ENCODE measurements at regions not wholly inside any gene's neighbourhood (a gene's known extent, or its start where the extent isn't known, plus 50 kb on each side); places are given as distances from the start of the nearest gene placed in this dataset.
"Not testable (repeated sequence)": the region's sequence is repeated elsewhere in the genome, so short reads cannot be mapped to it uniquely, and the experiment has no call there.

DNA sequence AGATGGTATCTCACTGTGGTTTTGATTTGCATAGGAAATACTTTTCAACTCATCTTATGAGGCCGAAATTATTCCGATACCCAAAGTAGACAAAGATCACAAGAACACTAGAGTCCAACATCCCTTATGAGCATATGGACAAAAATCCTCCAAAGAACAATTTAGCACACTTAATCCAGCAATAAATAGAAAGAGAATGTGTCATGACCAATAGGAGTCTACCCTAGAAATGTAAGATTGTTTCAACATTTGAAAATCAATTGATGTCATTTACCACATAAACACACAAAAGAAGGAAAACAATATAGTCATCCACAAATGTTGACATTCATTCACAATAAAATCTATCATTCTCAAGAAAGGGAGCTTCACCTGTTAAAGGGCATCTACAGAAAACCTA, 307.8 kb upstream of the SMIM21 start:
- H3K9me3 ChIP-seq, result no peaks in the 10 kb centered on the region
- H3K27me3 ChIP-seq, result no peaks in the 10 kb centered on the region
- no peak overlapping the region for H3K4me3 ChIP-seq (ENCODE audit: low read depth, low read length)
- no peaks in the 10 kb centered on the region for H3K4me1 ChIP-seq
- H3K36me3 ChIP-seq, result no peaks in the 10 kb centered on the region
- TF ChIP-seq CTCF (IDR thresholded peaks at IDR 0.05; ENCODE audit: low read depth, low read length), result no peak
- DNase-seq, result no peak

- TF ChIP-seq CTCF (IDR thresholded peaks at IDR 0.05; ENCODE audit: low read depth, low read length), result no peak
- Histone ChIP-seq H3K36me3 (no peaks in the 10 kb centered on the region), H3K9me3 (no peaks in the 10 kb centered on the region), H3K4me3 (ENCODE audit: low read depth, low read length) (no peak overlapping the region), H3K4me1 (no peaks in the 10 kb centered on the region), H3K27me3 (no peaks in the 10 kb centered on the region)
- no peak for DNase-seq
Observed at GRCh38 chr18:75730249-75730648, 302.7 kb upstream of the SMIM21 start.

GRCh38 chr18:75728621-75729020, 301.1 kb upstream of the SMIM21 start:
- no peaks in the 10 kb centered on the region for H3K4me1 ChIP-seq
- no peaks in the 10 kb centered on the region for H3K27me3 ChIP-seq
- no peak overlapping the region for H3K4me3 ChIP-seq (ENCODE audit: low read depth, low read length)
- DNase-seq, result no peak
- no peaks in the 10 kb centered on the region for H3K36me3 ChIP-seq
- no peak for TF ChIP-seq CTCF (IDR thresholded peaks at IDR 0.05; ENCODE audit: low read depth, low read length)
- no peaks in the 10 kb centered on the region for H3K9me3 ChIP-seq

GRCh38 chr18:75727456-75727855, 300.0 kb upstream of the SMIM21 start:
- Histone ChIP-seq H3K4me3 (ENCODE audit: low read depth, low read length) (no peak overlapping the region), H3K4me1 (no peaks in the 10 kb centered on the region), H3K27me3 (no peaks in the 10 kb centered on the region), H3K36me3 (no peaks in the 10 kb centered on the region), H3K9me3 (no peaks in the 10 kb centered on the region)
- peak; percentile 45 for DNase-seq
- peak; percentile 55 for TF ChIP-seq CTCF (IDR thresholded peaks at IDR 0.05; ENCODE audit: low read depth, low read length)

DNA sequence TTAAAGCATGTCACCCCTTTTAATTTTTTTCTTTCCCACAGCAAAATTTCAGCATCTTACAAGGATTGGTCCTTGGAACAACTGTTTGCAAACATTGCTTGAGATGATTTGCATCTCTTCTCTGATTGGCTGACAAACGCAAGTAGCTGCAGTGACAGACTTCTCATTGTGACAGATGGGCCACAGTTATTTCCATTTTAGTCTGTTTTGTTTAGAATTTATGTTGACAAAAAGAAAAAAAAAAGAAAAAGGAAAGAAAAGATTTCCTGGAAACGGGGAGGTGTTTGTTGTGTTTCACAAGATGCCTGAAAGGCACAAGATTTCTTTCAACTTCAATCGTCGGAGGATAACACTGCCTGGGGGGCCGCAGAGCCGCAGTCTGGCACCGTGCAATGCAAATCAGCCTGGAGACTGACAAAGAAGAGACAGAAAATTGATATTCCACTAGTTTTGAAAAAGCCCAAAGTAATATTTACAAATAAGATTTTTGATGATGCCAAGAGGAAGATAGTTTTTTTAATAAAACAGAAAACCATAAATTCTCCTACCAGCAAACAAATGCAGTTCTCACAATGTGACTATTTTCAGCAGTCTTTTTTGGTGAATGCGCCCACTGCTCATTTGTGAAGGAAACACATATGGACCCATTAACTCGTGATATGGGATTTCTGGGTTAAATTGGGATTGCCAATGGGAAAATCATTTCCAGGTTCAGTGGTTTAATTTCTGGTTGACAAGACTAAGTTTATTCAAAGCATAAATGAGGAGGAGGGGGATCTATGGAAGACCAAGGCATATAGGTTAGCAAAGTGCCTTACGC, 296.2 kb upstream of the SMIM21 start:
- H3K4me3 ChIP-seq (ENCODE audit: low read depth, low read length), result no peak overlapping the region
- no peaks in the 10 kb centered on the region for H3K4me1 ChIP-seq
- no peak for TF ChIP-seq CTCF (IDR thresholded peaks at IDR 0.05; ENCODE audit: low read depth, low read length)
- DNase-seq, result no peak
- no peaks in the 10 kb centered on the region for H3K36me3 ChIP-seq
- no peaks in the 10 kb centered on the region for H3K9me3 ChIP-seq
- no peaks in the 10 kb centered on the region for H3K27me3 ChIP-seq

GRCh38 chr18:75714766-75715165, 287.3 kb upstream of the SMIM21 start:
- no peaks in the 10 kb centered on the region for H3K36me3 ChIP-seq
- H3K27me3 ChIP-seq, result no peaks in the 10 kb centered on the region
- no peak for DNase-seq
- H3K9me3 ChIP-seq, result no peaks in the 10 kb centered on the region
- no peak for TF ChIP-seq CTCF (IDR thresholded peaks at IDR 0.05; ENCODE audit: low read depth, low read length)
- no peak overlapping the region for H3K4me3 ChIP-seq (ENCODE audit: low read depth, low read length)
- no peaks in the 10 kb centered on the region for H3K4me1 ChIP-seq

- H3K9me3 ChIP-seq; DNase-seq; H3K36me3 ChIP-seq; H3K4me3 ChIP-seq (ENCODE audit: low read depth, low read length); H3K27me3 ChIP-seq; H3K4me1 ChIP-seq: not testable (repeated sequence)
Observed at GRCh38 chr18:75712124-75712867, 284.8 kb upstream of the SMIM21 start.

All from BE2C (cell line).